Ectodermal cell (in vitro differentiated cells): ENCODE measurements at regions not wholly inside any gene's neighbourhood (a gene's known extent, or its start where the extent isn't known, plus 50 kb on each side); places are given as distances from the start of the nearest gene placed in this dataset.
A peak's percentile ranks its signal among the peaks of the same experiment; 100 is the strongest.

ENCODE experiments used
- H3K27ac ChIP-seq: 2 replicates; pipeline ENCODE4 v1.7.0; 2013; ENCODE audit warnings: mild to moderate bottlenecking, low read depth, low read length; ENCODE audit not compliant: insufficient read depth, poor library complexity, severe bottlenecking
- H3K27me3 ChIP-seq: 2 replicates; pipeline ENCODE4 v1.7.0; 2013; ENCODE audit warnings: mild to moderate bottlenecking, low read length; ENCODE audit not compliant: insufficient read depth, control insufficient read depth, poor library complexity, severe bottlenecking
- H3K36me3 ChIP-seq: one replicate; pipeline ENCODE4 v1.7.0; 2013; ENCODE audit warnings: low read length; ENCODE audit not compliant: control insufficient read depth, insufficient read depth
- H3K4me1 ChIP-seq: one replicate; pipeline ENCODE4 v1.7.0; 2013; ENCODE audit warnings: low read length; ENCODE audit not compliant: control insufficient read depth, insufficient read depth
- H3K4me3 ChIP-seq: 2 replicates; pipeline ENCODE4 v1.7.0; 2013; ENCODE audit warnings: low read depth, low read length, control low read depth; ENCODE audit not compliant: insufficient read depth
- H3K9me3 ChIP-seq: 2 replicates; pipeline ENCODE4 v1.7.0; 2013; ENCODE audit warnings: mild to moderate bottlenecking, low read length, moderate library complexity; ENCODE audit not compliant: control insufficient read depth
- WGBS, 2 experiments: methylation state at CpG; one replicate each; pipeline ENCODE4 v1.1.7; 2013; ENCODE audit warnings: missing lambda C conversion rate in 2 of 2; 5-methylcytosine and 5-hydroxymethylcytosine counted together

- Histone ChIP-seq H3K27me3 (no peaks in the 10 kb centered on the region), H3K36me3 (no peaks in the 10 kb centered on the region), H3K4me1 (no peaks in the 10 kb centered on the region), H3K4me3 (no peak overlapping the region), H3K9me3 (no peaks in the 10 kb centered on the region), H3K27ac (no peak overlapping the region)
Observed at GRCh38 chr1:119220991-119221390, 80.5 kb upstream of the WARS2 start.

- peaks cover 8% of the 10 kb centered on the region for H3K4me1 ChIP-seq
- no peak overlapping the region for H3K27ac ChIP-seq
- H3K9me3 ChIP-seq: no peaks in the 10 kb centered on the region
- 88 to 92% methylated on average over 4 to 5 of the region's 5 CpGs for WGBS, 2 experiments
- no peaks in the 10 kb centered on the region for H3K36me3 ChIP-seq
- H3K4me3 ChIP-seq: no peak overlapping the region
- H3K27me3 ChIP-seq: no peaks in the 10 kb centered on the region
Observed at GRCh38 chr1:119222271-119222670, 81.8 kb upstream of the WARS2 start.

- H3K4me1 ChIP-seq: peaks cover 18% of the 10 kb centered on the region
- H3K36me3 ChIP-seq: no peaks in the 10 kb centered on the region
- H3K4me3 ChIP-seq: no peak overlapping the region
- no peaks in the 10 kb centered on the region for H3K9me3 ChIP-seq
- no peaks in the 10 kb centered on the region for H3K27me3 ChIP-seq
- no peak overlapping the region for H3K27ac ChIP-seq
Observed at GRCh38 chr1:119225265-119225664, 84.8 kb upstream of the WARS2 start.

- WGBS, 2 experiments: 82% methylated on average over 2 of the region's 2 CpGs
- peaks cover 18% of the 10 kb centered on the region for H3K4me1 ChIP-seq
- H3K27me3 ChIP-seq: no peaks in the 10 kb centered on the region
- no peak overlapping the region for H3K27ac ChIP-seq
- H3K4me3 ChIP-seq: no peak overlapping the region
- no peaks in the 10 kb centered on the region for H3K36me3 ChIP-seq
- H3K9me3 ChIP-seq: no peaks in the 10 kb centered on the region
Observed at GRCh38 chr1:119225831-119226230, 85.4 kb upstream of the WARS2 start.

GRCh38 chr1:119226321-119226720 lies 85.9 kb upstream of the WARS2 start:
- Histone ChIP-seq H3K9me3 (no peaks in the 10 kb centered on the region), H3K4me1 (peaks cover 18% of the 10 kb centered on the region), H3K27ac (no peak overlapping the region), H3K4me3 (no peak overlapping the region), H3K36me3 (no peaks in the 10 kb centered on the region), H3K27me3 (no peaks in the 10 kb centered on the region)
- 86% methylated on average over 1 of the region's 1 CpG; no CpG with 5 or more reads in 1 of the 2 experiments for WGBS, 2 experiments

- Histone ChIP-seq H3K27ac (no peak overlapping the region), H3K4me1 (peaks cover 18% of the 10 kb centered on the region), H3K36me3 (no peaks in the 10 kb centered on the region), H3K9me3 (no peaks in the 10 kb centered on the region), H3K4me3 (no peak overlapping the region), H3K27me3 (no peaks in the 10 kb centered on the region)
- WGBS, 2 experiments: 73 to 75% methylated on average over 3 of the region's 3 CpGs
Observed at GRCh38 chr1:119226913-119227312, 86.5 kb upstream of the WARS2 start.

- H3K36me3 ChIP-seq: no peaks in the 10 kb centered on the region
- H3K27ac ChIP-seq: peak overlapping the region; percentile 42
- H3K9me3 ChIP-seq: no peaks in the 10 kb centered on the region
- WGBS, 2 experiments: 63 to 67% methylated on average over 1 to 2 of the region's 2 CpGs
- no peak overlapping the region for H3K4me3 ChIP-seq
- peaks cover 18% of the 10 kb centered on the region for H3K4me1 ChIP-seq
- H3K27me3 ChIP-seq: no peaks in the 10 kb centered on the region
Observed at GRCh38 chr1:119227456-119227855, 87.0 kb upstream of the WARS2 start.

- H3K9me3 ChIP-seq: no peaks in the 10 kb centered on the region
- H3K36me3 ChIP-seq: no peaks in the 10 kb centered on the region
- no peaks in the 10 kb centered on the region for H3K27me3 ChIP-seq
- H3K4me1 ChIP-seq: peaks cover 18% of the 10 kb centered on the region
- H3K27ac ChIP-seq: no peak overlapping the region
- 97% methylated on average over 3 to 4 of the region's 4 CpGs for WGBS, 2 experiments
- H3K4me3 ChIP-seq: no peak overlapping the region
Observed at GRCh38 chr1:119228335-119229080, 88.1 kb upstream of the WARS2 start.

GRCh38 chr1:119235120-119235519 lies 94.7 kb upstream of the WARS2 start:
- Histone ChIP-seq H3K36me3 (no peaks in the 10 kb centered on the region), H3K9me3 (no peaks in the 10 kb centered on the region), H3K27ac (no peak overlapping the region), H3K4me3 (no peak overlapping the region), H3K27me3 (no peaks in the 10 kb centered on the region), H3K4me1 (no peaks in the 10 kb centered on the region)
- 92 to 94% methylated on average over 1 to 2 of the region's 2 CpGs for WGBS, 2 experiments

- Histone ChIP-seq H3K36me3 (no peaks in the 10 kb centered on the region), H3K4me3 (no peak overlapping the region), H3K9me3 (no peaks in the 10 kb centered on the region), H3K4me1 (peaks cover 8% of the 10 kb centered on the region), H3K27ac (no peak overlapping the region), H3K27me3 (no peaks in the 10 kb centered on the region)
- WGBS, 2 experiments: 66 to 82% methylated on average over 1 of the region's 1 CpG
Observed at GRCh38 chr1:119245881-119246280, 105.4 kb upstream of the WARS2 start.

GRCh38 chr1:119249283-119249682 lies 108.8 kb upstream of the WARS2 start:
- no peaks in the 10 kb centered on the region for H3K36me3 ChIP-seq
- no peak overlapping the region for H3K4me3 ChIP-seq
- H3K9me3 ChIP-seq: no peaks in the 10 kb centered on the region
- WGBS, 2 experiments: 92 to 96% methylated on average over 4 to 5 of the region's 5 CpGs
- no peak overlapping the region for H3K27ac ChIP-seq
- peaks cover 8% of the 10 kb centered on the region for H3K4me1 ChIP-seq
- no peaks in the 10 kb centered on the region for H3K27me3 ChIP-seq
